ENCODE measurements at regions not wholly inside any gene's neighbourhood (a gene's known extent, or its start where the extent isn't known, plus 50 kb on each side); places are given as distances from the start of the nearest gene placed in this dataset.

GRCh38 chr12:24138041-24138440, 188.6 kb upstream of the SOX5 start:
- no peak for DNase-seq (ENCODE audit: low spot score)

GRCh38 chr12:24135158-24135850, 185.8 kb upstream of the SOX5 start:
- no peak for DNase-seq (ENCODE audit: low spot score)

DNA sequence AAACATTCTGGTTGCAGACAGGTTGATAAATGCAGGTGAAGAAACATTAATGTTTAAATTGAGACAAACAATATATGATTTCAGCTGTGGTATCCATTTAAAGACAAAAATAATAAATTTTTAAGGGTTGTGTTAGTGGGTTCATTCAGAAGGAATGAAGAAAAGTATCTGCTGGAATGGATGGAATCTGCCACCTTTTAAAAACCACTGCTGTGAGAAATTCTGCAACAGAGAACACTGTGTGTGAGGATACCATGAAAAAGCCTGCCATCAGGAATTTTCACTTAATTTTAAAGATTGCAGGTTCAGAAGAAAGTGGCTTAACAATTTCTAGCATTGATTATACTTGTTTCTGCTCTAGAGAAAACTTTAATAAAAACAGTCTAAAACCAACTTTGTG, 184.6 kb upstream of the SOX5 start:
- no peak for DNase-seq (ENCODE audit: low spot score)

DNA sequence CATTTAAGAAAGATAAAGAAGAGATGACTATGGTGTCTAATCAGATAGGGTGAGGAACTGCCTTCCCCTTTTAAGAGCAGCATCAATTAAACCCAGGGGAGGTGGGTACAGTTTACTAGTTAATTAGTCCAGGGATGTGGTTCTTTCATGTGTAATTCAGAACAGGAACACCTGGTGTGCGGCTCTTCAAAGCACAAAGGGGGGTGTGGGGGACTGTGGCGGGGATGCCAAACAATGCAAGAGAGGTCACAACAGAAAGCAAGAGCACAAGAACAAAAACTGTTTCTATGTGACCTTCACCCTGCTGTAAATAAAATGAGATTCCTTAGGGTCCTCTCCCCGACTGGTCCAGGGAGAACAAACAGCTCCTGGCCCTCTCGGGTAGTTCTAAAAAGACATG, 183.9 kb upstream of the SOX5 start:
- DNase-seq (ENCODE audit: low spot score): no peak

- no peak for DNase-seq (ENCODE audit: low spot score)
Measured at GRCh38 chr12:24127919-24128721, 178.7 kb upstream of the SOX5 start.

DNA sequence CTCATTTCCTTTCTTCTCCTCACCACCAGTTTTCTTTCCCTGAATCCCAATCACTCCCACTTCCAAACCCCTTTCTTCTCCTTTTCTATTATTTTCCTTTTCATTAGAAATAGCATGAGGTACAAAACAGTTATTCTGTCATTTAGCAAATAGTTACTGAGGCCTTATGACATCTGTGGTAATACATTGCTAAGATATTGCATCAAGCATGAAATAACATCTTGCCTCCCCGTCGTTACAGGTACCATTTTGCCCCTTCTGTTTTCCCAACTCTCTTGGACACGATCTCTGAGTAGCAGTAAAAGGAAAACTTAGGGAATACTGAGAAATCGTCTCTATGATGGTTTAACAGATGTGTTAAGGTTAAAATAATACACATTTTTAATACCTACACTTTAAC, 175.8 kb upstream of the SOX5 start:
- DNase-seq (ENCODE audit: low spot score): no peak

DNA sequence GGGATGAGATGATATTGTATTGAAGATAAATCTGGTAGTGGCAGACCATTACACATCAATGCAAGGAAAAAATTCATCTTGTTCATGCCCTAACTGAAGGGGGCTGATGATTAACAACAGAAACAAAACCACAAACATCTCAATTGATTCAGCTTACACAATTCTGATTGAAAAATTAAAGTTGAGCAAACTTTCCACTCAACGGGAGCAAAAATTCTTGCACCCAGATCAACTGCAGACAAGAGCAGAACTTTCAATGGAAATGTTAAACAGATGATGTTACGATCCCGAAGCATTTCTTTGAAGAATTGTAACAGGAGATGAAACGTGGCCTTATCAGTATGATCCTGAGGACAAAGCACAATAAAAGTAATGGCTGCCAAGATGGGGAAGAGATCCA, 172.4 kb upstream of the SOX5 start:
- no peak for DNase-seq (ENCODE audit: low spot score)

DNA sequence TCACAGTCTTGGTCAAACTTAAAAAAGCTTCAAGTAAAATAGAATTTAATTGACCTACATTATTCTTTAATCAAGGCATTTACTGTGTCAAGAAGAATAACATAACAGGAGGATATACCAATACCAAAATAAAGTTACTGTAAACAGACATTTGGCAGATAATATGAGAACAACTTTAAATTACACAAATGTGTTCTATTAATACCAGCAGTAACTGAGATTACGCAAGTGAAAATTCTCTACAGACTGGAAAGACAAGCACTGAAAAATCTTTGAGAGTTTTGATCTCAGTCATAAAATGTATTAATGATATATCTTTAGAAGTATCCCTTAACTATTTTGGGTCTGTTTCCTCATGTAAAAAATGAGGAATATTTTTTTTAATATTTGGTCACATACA, 169.2 kb upstream of the SOX5 start:
- DNase-seq (ENCODE audit: low spot score): no peak

DNA sequence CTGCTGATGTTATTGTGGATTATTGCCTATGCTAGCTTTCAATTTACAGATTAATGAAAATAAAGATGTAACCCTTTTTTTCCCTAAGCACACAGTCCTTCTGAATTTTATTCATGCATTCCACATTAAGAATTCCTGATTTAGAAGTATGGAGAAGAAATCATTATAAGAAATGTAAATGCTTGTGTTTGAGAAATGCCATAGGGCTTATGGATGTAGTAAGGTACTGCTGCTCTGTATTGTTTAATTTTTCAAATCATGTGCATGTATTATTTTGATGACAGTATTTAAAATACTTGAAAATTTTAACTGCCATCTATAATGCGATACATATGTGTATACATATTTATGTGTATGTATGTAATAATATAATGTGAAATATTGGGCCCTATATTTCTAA, 167.1 kb upstream of the SOX5 start:
- DNase-seq (ENCODE audit: low spot score): no peak

DNA sequence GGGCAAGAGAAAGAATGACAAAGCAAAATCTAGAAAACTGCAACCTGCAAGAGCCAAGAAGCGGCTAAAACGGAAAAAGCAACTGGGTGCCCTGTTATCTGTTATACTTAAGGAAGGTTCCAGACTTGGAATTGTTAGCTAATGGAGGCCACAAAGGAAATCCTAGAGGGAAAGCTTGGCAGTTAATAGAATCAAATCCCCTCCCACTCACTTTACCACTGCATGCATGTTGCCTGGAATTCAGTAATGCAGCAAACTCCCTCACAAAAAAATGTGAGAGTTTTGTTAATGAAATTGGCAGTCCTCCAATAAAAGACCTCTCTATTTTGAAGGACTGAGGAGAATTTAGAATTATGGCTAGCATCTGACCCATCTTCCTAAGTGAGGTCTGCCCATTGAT, 164.2 kb upstream of the SOX5 start:
- DNase-seq (ENCODE audit: low spot score): no peak

- DNase-seq (ENCODE audit: low spot score): no peak
Measured at GRCh38 chr12:24111616-24112015, 162.1 kb upstream of the SOX5 start.

GRCh38 chr12:24111086-24111485, 161.6 kb upstream of the SOX5 start:
- DNase-seq (ENCODE audit: low spot score): no peak

GRCh38 chr12:24109381-24110039, 160.0 kb upstream of the SOX5 start:
- no peak for DNase-seq (ENCODE audit: low spot score)

- no peak for DNase-seq (ENCODE audit: low spot score)
Measured at GRCh38 chr12:24102676-24103075, 153.2 kb upstream of the SOX5 start.

- DNase-seq (ENCODE audit: low spot score): no peak
Measured at GRCh38 chr12:24099576-24099975, 150.1 kb upstream of the SOX5 start.

DNA sequence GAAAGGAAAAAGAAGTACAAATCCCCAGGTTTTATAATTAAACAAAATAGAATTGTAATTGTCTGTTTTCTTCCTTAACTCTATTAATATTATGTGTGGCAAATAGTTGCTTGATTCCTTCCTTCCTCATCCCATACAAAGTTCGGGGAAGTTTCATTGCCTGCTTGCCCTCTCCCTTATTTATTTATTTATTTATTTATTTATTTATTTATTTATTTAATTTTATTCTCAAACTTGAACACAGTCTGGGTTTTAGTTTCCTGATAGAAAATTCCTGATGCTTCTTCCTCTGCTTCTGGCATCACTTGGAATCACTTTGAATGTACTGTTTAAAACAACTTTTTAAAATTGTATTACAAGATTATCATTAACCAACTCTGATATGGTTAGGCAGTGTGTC, 145.8 kb upstream of the SOX5 start:
- no peak for DNase-seq (ENCODE audit: low spot score)

DNA sequence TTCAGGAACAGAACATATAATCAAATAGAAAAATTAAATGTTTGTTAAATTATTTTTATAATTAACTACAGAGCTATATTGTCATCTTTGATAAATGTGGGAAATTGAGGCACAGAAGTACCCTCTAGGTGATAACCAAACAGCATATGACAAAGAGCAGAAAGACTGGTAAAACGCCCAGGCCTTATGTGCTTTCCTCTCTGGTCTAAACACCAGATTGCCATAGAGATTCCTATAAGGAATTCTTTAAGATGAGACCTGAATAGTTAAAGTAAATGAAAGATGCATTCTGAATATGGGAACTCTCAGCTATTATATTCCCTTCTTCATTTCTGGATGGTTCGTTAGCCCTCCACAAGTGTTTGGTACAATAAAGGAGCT, 140.0 kb upstream of the SOX5 start:
- DNase-seq (ENCODE audit: low spot score): no peak

GRCh38 chr12:24088751-24089509, 139.5 kb upstream of the SOX5 start:
- DNase-seq (ENCODE audit: low spot score): no peak

DNA sequence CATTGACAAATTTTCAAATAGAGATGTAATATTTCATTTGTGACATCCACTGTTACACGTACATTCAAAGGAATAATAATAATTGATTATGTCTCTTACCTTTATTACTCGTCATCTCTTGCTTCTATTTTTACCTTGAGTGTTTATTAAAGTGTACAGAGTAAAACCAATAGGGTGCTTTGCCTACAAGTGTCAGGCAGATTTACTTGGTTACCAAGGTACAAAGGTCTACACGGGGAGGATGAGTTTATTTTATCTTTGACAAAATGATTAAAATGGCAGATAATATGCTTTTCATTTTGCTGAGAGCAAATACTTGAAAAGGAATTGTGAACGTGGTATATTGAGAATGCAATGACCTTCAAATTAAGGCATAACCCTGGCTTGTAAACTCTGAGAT, 137.8 kb upstream of the SOX5 start:
- DNase-seq (ENCODE audit: low spot score): no peak

- no peak for DNase-seq (ENCODE audit: low spot score)
Measured at GRCh38 chr12:24084800-24085199, 135.3 kb upstream of the SOX5 start.

DNA sequence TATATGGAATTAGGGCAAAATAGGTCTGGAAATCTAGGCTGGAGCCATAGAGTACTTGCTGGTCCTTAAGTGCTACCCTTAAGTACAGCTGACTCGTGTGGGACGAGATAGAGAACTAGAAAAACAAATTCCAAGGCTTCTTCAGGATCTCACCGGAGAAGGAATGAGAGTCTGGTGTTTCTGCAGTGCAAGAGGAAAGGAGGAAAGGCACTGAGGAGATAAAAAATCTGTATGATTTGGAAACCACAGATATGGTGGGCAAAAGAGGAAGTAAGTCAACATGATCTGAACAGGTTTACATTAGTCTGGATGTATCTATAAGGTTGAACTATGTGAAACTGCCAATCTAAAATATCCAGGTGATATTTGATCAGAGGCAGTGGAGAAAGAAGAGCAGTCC, 134.4 kb upstream of the SOX5 start:
- no peak for DNase-seq (ENCODE audit: low spot score)

- DNase-seq (ENCODE audit: low spot score): no peak
Measured at GRCh38 chr12:24081606-24082005, 132.1 kb upstream of the SOX5 start.

DNA sequence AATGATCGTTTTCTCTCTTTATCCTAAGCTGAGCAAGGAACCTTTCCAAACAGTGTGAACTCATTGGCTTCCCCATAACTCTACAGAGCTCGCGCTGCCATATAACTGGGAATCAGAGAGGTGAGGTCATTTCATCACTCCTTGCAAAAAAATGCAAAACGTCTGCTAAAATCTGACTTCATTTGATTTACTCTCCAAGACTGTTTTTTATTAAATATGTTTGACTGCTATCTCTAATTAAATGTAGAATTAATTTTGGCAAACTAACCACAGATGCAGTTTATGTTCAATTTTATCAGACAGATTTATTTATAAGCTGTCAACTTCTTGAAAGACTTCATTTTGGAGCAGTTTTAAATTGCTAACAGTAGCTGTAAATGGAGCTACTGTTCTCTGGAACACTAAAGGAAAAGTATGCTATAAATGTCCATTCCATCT, 131.6 kb upstream of the SOX5 start:
- DNase-seq (ENCODE audit: low spot score): no peak
